Lower lobe of right lung (tissue), 2 donors: ENCODE measurements at regions not wholly inside any gene's neighbourhood (a gene's known extent, or its start where the extent isn't known, plus 50 kb on each side); places are given as distances from the start of the nearest gene placed in this dataset.

Experiments used
- ATAC-seq, 2 donors: fragments of 200-7000 bp; cut with Tn5 transposase; one replicate each; pipeline ENCODE4 v1.9.1; 2020 to 2022; ENCODE audit warnings: mild to moderate bottlenecking in 2 of 2, moderate library complexity in 2 of 2
- DNase-seq: peaks from one replicate; pipeline ENCODE4 v3.0.0-alpha.2; 2020
- H3K27ac ChIP-seq: fragments of 200-600 bp; one replicate; pipeline ENCODE4 v1.8.0; 2022
- H3K27me3 ChIP-seq: fragments of 200-600 bp; one replicate; pipeline ENCODE4 v1.8.0; 2022; ENCODE audit warnings: low read depth
- H3K36me3 ChIP-seq: fragments of 200-600 bp; one replicate; pipeline ENCODE4 v1.8.0; 2022; ENCODE audit warnings: mild to moderate bottlenecking
- H3K4me1 ChIP-seq: fragments of 200-600 bp; one replicate; pipeline ENCODE4 v1.8.0; 2022
- H3K4me3 ChIP-seq: fragments of 200-600 bp; one replicate; pipeline ENCODE4 v1.8.0; 2022; ENCODE audit warnings: mild to moderate bottlenecking
- H3K9me3 ChIP-seq: fragments of 200-600 bp; one replicate; pipeline ENCODE4 v1.8.0; 2022
- intact Hi-C: fragments of 100-400 bp; cut with DNase I; formaldehyde crosslinking; loops from one replicate; pipeline ENCODE4 v1.11.0; 2022
- TF ChIP-seq, protein P1 (sequence below): fragments of 200-600 bp; IDR thresholded peaks from one replicate; pipeline ENCODE4 v1.8.0; 2022; ENCODE audit warnings: antibody characterized with exemption, mild to moderate bottlenecking
- donor health status: DM: no; HTN: yes; CAD: no; lungs with severe emphysema.

GRCh38 chr4:78703079-78703478 lies 73.1 kb upstream of the BMP2K start:
- H3K27ac ChIP-seq = no peak overlapping the region
- H3K4me1 ChIP-seq = no peaks in the 10 kb centered on the region
- TF ChIP-seq, protein P1, sequence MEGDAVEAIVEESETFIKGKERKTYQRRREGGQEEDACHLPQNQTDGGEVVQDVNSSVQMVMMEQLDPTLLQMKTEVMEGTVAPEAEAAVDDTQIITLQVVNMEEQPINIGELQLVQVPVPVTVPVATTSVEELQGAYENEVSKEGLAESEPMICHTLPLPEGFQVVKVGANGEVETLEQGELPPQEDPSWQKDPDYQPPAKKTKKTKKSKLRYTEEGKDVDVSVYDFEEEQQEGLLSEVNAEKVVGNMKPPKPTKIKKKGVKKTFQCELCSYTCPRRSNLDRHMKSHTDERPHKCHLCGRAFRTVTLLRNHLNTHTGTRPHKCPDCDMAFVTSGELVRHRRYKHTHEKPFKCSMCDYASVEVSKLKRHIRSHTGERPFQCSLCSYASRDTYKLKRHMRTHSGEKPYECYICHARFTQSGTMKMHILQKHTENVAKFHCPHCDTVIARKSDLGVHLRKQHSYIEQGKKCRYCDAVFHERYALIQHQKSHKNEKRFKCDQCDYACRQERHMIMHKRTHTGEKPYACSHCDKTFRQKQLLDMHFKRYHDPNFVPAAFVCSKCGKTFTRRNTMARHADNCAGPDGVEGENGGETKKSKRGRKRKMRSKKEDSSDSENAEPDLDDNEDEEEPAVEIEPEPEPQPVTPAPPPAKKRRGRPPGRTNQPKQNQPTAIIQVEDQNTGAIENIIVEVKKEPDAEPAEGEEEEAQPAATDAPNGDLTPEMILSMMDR = no peak
- DNase-seq (no peak), ATAC-seq (no peak)
- H3K27me3 ChIP-seq = no peaks in the 10 kb centered on the region
- H3K4me3 ChIP-seq = no peak overlapping the region
- H3K9me3 ChIP-seq = peaks cover 4% of the 10 kb centered on the region
- intact Hi-C loops = no loop called here
- no peaks in the 10 kb centered on the region for H3K36me3 ChIP-seq

- Histone ChIP-seq H3K9me3 (peaks cover 4% of the 10 kb centered on the region), H3K36me3 (no peaks in the 10 kb centered on the region), H3K27ac (no peak overlapping the region), H3K27me3 (no peaks in the 10 kb centered on the region), H3K4me3 (no peak overlapping the region), H3K4me1 (no peaks in the 10 kb centered on the region)
- TF ChIP-seq, protein P1 = no peak
- ATAC-seq = no peak
- intact Hi-C loops = no loop called here
- no peak for DNase-seq
Measured at GRCh38 chr4:78704317-78704716, 71.8 kb upstream of the BMP2K start.

DNA sequence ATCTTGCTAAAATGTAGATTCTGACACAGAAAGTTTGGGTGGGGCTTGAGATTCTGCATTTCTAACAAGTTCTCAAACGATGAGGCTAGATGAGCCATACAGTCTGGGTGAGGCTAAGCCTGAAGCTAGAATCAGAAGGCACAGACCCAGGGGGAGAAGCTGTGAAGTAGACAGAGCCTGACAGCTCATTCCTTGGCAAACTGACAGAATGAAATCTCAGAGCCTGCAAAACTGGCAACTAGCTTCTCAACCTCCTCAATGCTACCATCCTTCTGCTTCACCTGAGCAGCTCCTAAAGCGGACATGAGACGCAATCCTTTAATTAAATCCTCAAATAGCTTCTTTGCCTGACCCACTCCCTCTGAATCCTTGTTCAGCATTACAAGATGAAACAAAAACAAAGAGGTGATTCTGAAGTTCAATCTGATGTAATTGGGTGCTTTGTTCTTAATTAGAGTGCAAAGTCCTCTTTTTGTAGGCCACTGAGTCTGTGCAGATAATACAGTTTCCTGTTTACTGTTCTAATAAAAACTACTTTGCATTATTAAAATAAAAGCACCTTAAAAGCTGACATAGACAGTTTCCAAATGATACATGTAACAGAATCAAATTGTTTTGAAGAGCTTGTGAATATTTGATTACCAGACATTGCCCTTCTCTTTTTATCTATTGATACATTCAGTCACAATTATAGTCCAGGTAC lies 71.0 kb upstream of the BMP2K start:
- no peak for ATAC-seq

DNA sequence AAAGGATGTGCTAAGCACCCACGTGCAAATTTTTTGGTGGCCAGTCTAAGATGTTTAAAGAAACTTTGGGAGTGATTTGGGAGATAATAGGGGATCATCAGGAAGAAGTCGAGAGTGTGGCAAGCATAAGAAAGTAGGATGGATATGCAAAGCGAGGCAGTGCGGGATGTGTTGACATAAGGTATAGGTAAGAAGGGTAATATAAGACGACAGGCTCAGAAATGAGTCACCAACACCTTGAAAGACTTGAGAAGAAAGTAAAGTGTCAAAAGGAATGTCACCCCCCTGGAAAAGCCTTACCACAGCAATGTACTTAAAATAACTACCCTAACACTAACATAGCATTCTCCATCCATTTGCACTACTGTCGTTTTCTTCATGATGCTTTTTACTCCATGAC lies 69.8 kb upstream of the BMP2K start:
- Histone ChIP-seq H3K9me3 (peaks cover 4% of the 10 kb centered on the region), H3K27ac (no peak overlapping the region), H3K4me1 (no peaks in the 10 kb centered on the region), H3K36me3 (no peaks in the 10 kb centered on the region), H3K4me3 (no peak overlapping the region), H3K27me3 (no peaks in the 10 kb centered on the region)
- intact Hi-C loops = no loop called here
- DNase-seq (no peak), ATAC-seq (peak; percentile 51 to 60)
- TF ChIP-seq, protein P1 = no peak

More for the DNA sequence above, 71.0 kb upstream of the BMP2K start:
- Histone ChIP-seq H3K9me3 (peaks cover 4% of the 10 kb centered on the region), H3K27ac (no peak overlapping the region), H3K4me3 (no peak overlapping the region), H3K36me3 (no peaks in the 10 kb centered on the region), H3K27me3 (no peaks in the 10 kb centered on the region), H3K4me1 (no peaks in the 10 kb centered on the region)
- DNase-seq = no peak
- intact Hi-C loops = no loop called here
- TF ChIP-seq, protein P1 = no peak

GRCh38 chr4:78707268-78707667 lies 68.9 kb upstream of the BMP2K start:
- Histone ChIP-seq H3K36me3 (no peaks in the 10 kb centered on the region), H3K27ac (no peak overlapping the region), H3K4me1 (no peaks in the 10 kb centered on the region), H3K27me3 (no peaks in the 10 kb centered on the region), H3K9me3 (peaks cover 4% of the 10 kb centered on the region), H3K4me3 (no peak overlapping the region)
- TF ChIP-seq, protein P1 = no peak
- ATAC-seq (no peak), DNase-seq (no peak)
- intact Hi-C loops = no loop called here
